CD14-positive monocyte (primary cell): ENCODE measurements at regions not wholly inside any gene's neighbourhood (a gene's known extent, or its start where the extent isn't known, plus 50 kb on each side); places are given as distances from the start of the nearest gene placed in this dataset.

ENCODE experiments used
- DNase-seq, 3 donors: peaks; one replicate each; pipeline ENCODE4 v3.0.0-alpha.2; 2011 to 2022
- H2AFZ ChIP-seq: 2 replicates; pipeline ENCODE4 v1.6.0; 2012; ENCODE audit warnings: mild to moderate bottlenecking, low read depth, low read length, inconsistent platforms; ENCODE audit not compliant: insufficient read depth, poor library complexity, severe bottlenecking
- H3K27ac ChIP-seq, 2 donors: 1 replicate in 1 of 2; 2 replicates in 1 of 2; pipeline ENCODE4 v1.5.1; 2012 to 2013; ENCODE audit warnings: low read length in 2 of 2, control low read depth in 1 of 2, inconsistent platforms in 1 of 2, low read depth in 1 of 2, mild to moderate bottlenecking in 1 of 2
- H3K27me3 ChIP-seq, 2 donors: one replicate each; pipeline versions ENCODE4 v1.6.0 to v1.6.1; 2011 to 2013; ENCODE audit warnings: low read length in 2 of 2; ENCODE audit not compliant: control insufficient read depth in 2 of 2, insufficient read depth in 2 of 2
- H3K36me3 ChIP-seq, 2 donors: replicated peaks in 1 of 2; 1 replicate in 1 of 2; 2 replicates in 1 of 2; pipeline versions ENCODE4 v1.5.1 to v1.6.1; 2012 to 2013; ENCODE audit warnings: low read length in 2 of 2, control low read depth in 1 of 2, inconsistent platforms in 1 of 2, mild to moderate bottlenecking in 1 of 2; ENCODE audit not compliant: insufficient read depth in 2 of 2, control insufficient read depth in 1 of 2
- H3K4me1 ChIP-seq, 2 donors: 1 replicate in 1 of 2; 2 replicates in 1 of 2; pipeline versions ENCODE4 v1.5.1 to v1.6.1; 2012 to 2013; ENCODE audit warnings: low read length in 2 of 2, control low read depth in 1 of 2, inconsistent platforms in 1 of 2, mild to moderate bottlenecking in 1 of 2, moderate library complexity in 1 of 2; ENCODE audit not compliant: insufficient read depth in 2 of 2, control insufficient read depth in 1 of 2
- H3K4me2 ChIP-seq: replicated peaks from 2 replicates; pipeline ENCODE3; 2012; ENCODE audit warnings: low read length, moderate library complexity, mild to moderate bottlenecking; ENCODE audit not compliant: poor library complexity, severe bottlenecking; ENCODE audit errors: extremely low read depth
- H3K4me3 ChIP-seq, 3 experiments: fragments of 200-600 bp in 1 of 3; sonication (generic) in 1 of 3; replicated peaks in 1 of 3; 1 replicate in 2 of 3; 2 replicates in 1 of 3; pipeline ENCODE4 v1.5.1; 2011 to 2013; ENCODE audit warnings: low read length in 3 of 3, mild to moderate bottlenecking in 3 of 3, control low read depth in 2 of 3, low read depth in 2 of 3, inconsistent platforms in 1 of 3, moderate library complexity in 1 of 3
- H3K79me2 ChIP-seq: 2 replicates; pipeline ENCODE4 v1.6.0; 2012; ENCODE audit warnings: mild to moderate bottlenecking, control low read depth, inconsistent platforms, low read length, moderate library complexity; ENCODE audit not compliant: insufficient read depth
- H3K9ac ChIP-seq: 2 replicates; pipeline ENCODE4 v1.6.0; 2017; ENCODE audit warnings: low read length, mild to moderate bottlenecking; ENCODE audit not compliant: insufficient read depth, poor library complexity, severe bottlenecking
- H3K9me3 ChIP-seq, 2 donors: replicated peaks in 1 of 2; 1 replicate in 1 of 2; 2 replicates in 1 of 2; pipeline versions ENCODE4 v1.5.1 to v1.6.1; 2012 to 2013; ENCODE audit warnings: low read length in 2 of 2, control low read depth in 1 of 2; ENCODE audit not compliant: control insufficient read depth in 1 of 2, insufficient read depth in 1 of 2
- H4K20me1 ChIP-seq: 2 replicates; pipeline ENCODE4 v1.6.0; 2012; ENCODE audit warnings: mild to moderate bottlenecking, low read length, control low read depth, moderate library complexity; ENCODE audit not compliant: insufficient read depth
- H3K27ac Mint-ChIP-seq, 7 donors: one replicate each; pipeline ENCODE4 v1.8.0; 2020; ENCODE audit warnings: mild to moderate bottlenecking in 7 of 7, mixed read lengths in 7 of 7, moderate library complexity in 6 of 7, inconsistent platforms in 2 of 7
- H3K27me3 Mint-ChIP-seq, 3 donors: one replicate each; pipeline ENCODE4 v1.8.0; 2021 to 2022; ENCODE audit warnings: low read depth in 3 of 3, mild to moderate bottlenecking in 3 of 3, mixed read lengths in 3 of 3, moderate library complexity in 3 of 3, inconsistent platforms in 1 of 3
- H3K36me3 Mint-ChIP-seq, 2 donors: one replicate each; pipeline ENCODE4 v1.8.0; 2020; ENCODE audit warnings: mixed read lengths in 2 of 2, inconsistent platforms in 1 of 2, mild to moderate bottlenecking in 1 of 2
- H3K4me1 Mint-ChIP-seq: one replicate; pipeline ENCODE4 v1.8.0; 2020; ENCODE audit warnings: mild to moderate bottlenecking, mixed read lengths
- H3K4me3 Mint-ChIP-seq, 2 donors: one replicate each; pipeline ENCODE4 v1.8.0; 2020; ENCODE audit warnings: mild to moderate bottlenecking in 2 of 2, mixed read lengths in 2 of 2, moderate library complexity in 1 of 2
- H3K9me3 Mint-ChIP-seq, 7 donors: one replicate each; pipeline ENCODE4 v1.8.0; 2020 to 2022; ENCODE audit warnings: mixed read lengths in 7 of 7, mild to moderate bottlenecking in 6 of 7, moderate library complexity in 6 of 7, inconsistent platforms in 2 of 7
- WGBS: methylation state at CpG from one replicate; pipeline ENCODE4 v1.1.5; 2013; ENCODE audit warnings: missing lambda C conversion rate; ENCODE audit not compliant: insufficient coverage; 5-methylcytosine and 5-hydroxymethylcytosine counted together
- intact Hi-C, 2 donors: fragments of 100-400 bp; cut with micrococcal nuclease; formaldehyde crosslinking; loops; one replicate each; pipeline versions ENCODE4 v1.15.0 to v1.15.1; 2023
- TF ChIP-seq, protein P1 (sequence below): fragments of 200-600 bp; IDR thresholded peaks from one replicate; pipeline ENCODE4 v1.8.0; 2022; ENCODE audit warnings: antibody characterized with exemption, mild to moderate bottlenecking

DNA sequence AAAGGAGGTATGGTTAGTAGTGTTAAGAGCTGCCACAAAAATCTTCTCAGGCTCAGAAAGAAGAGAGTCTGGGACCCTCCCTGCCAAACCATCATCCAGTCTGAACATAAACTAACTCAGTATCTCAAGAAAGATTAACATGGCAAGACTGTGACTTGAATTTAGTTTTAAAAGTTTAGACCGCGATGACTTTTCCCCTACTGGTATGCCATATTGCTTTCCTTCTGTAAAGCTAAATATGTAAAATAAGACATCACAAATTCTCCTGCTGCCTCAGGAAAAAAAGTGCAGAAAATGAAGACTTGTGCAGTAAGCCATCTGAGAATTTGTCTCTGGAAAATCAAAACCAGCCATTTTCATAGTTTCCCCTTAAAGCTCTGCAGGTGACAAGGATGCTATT lies 85.2 kb upstream of the STARD4 start:
- intact Hi-C loops, result no loop called here
- Mint-ChIP-seq H3K27me3 (peaks cover 0 to 6% (median 1%) of the 10 kb centered on the region in 3 donors), H3K27ac (no peak overlapping the region), H3K36me3 (no peaks in the 10 kb centered on the region), H3K4me3 (no peak overlapping the region), H3K9me3 (peaks cover 2 to 24% (median 12%) of the 10 kb centered on the region in 7 donors), H3K4me1 (no peaks in the 10 kb centered on the region)
- TF ChIP-seq, protein P1, sequence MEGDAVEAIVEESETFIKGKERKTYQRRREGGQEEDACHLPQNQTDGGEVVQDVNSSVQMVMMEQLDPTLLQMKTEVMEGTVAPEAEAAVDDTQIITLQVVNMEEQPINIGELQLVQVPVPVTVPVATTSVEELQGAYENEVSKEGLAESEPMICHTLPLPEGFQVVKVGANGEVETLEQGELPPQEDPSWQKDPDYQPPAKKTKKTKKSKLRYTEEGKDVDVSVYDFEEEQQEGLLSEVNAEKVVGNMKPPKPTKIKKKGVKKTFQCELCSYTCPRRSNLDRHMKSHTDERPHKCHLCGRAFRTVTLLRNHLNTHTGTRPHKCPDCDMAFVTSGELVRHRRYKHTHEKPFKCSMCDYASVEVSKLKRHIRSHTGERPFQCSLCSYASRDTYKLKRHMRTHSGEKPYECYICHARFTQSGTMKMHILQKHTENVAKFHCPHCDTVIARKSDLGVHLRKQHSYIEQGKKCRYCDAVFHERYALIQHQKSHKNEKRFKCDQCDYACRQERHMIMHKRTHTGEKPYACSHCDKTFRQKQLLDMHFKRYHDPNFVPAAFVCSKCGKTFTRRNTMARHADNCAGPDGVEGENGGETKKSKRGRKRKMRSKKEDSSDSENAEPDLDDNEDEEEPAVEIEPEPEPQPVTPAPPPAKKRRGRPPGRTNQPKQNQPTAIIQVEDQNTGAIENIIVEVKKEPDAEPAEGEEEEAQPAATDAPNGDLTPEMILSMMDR, result no peak
- Histone ChIP-seq H3K4me1 (no peaks in the 10 kb centered on the region), H4K20me1 (no peaks in the 10 kb centered on the region), H2AFZ (no peak overlapping the region), H3K79me2 (no peaks in the 10 kb centered on the region), H3K27ac (no peak overlapping the region), H3K36me3 (no peaks in the 10 kb centered on the region), H3K9ac (no peak overlapping the region), H3K4me2 (no peak overlapping the region), H3K27me3 (no peaks in the 10 kb centered on the region), H3K4me3 (no peak overlapping the region), H3K9me3 (peaks cover 12 to 18% of the 10 kb centered on the region in 2 donors)
- no CpG with 5 or more reads among the region's 2 CpGs for whole genome bisulfite sequencing
- DNase-seq, result no peak

DNA sequence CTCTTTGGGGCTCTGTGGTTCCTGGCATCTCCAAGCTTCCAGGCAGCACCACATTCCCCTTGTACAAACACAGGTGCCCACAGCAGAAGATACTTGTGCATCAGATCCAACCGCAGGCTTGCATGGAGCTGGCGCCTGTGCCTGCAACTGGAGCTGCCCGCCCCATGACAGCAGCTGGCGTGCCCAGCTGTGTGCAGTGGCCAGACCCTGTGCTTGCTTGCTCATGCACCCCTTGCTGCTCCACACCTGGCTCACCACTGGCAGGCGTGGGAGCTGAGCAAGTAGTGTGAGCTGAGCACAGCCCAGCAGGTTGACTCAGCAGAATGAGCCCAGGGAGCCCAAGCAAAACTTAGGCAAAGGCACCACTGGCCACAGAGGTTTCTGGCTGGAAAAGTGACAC lies 84.4 kb upstream of the STARD4 start:
- no peak overlapping the region for H3K9ac ChIP-seq
- Mint-ChIP-seq H3K9me3 (peaks cover 2 to 24% (median 12%) of the 10 kb centered on the region in 7 donors), H3K36me3 (no peaks in the 10 kb centered on the region), H3K4me1 (no peaks in the 10 kb centered on the region), H3K27ac (no peak overlapping the region), H3K4me3 (no peak overlapping the region), H3K27me3 (peaks cover 0 to 5% (median 0%) of the 10 kb centered on the region in 3 donors)
- no peak for DNase-seq
- H2AFZ ChIP-seq, result no peak overlapping the region
- intact Hi-C loops, result no loop called here
- WGBS, result 95% methylated on average over 5 of the region's 5 CpGs
- no peaks in the 10 kb centered on the region for H3K27me3 ChIP-seq
- no peaks in the 10 kb centered on the region for H3K79me2 ChIP-seq
- no peak overlapping the region for H3K4me3 ChIP-seq
- H3K9me3 ChIP-seq, result peaks cover 12 to 18% of the 10 kb centered on the region in 2 donors
- TF ChIP-seq, protein P1, result no peak
- H3K4me1 ChIP-seq, result no peaks in the 10 kb centered on the region
- H3K27ac ChIP-seq, result no peak overlapping the region
- no peak overlapping the region for H3K4me2 ChIP-seq
- no peaks in the 10 kb centered on the region for H4K20me1 ChIP-seq
- no peaks in the 10 kb centered on the region for H3K36me3 ChIP-seq
